GM23338 (cell line): ENCODE measurements at regions not wholly inside any gene's neighbourhood (a gene's known extent, or its start where the extent isn't known, plus 50 kb on each side); places are given as distances from the start of the nearest gene placed in this dataset.

Experiments used
- ATAC-seq: fragments of 200-7000 bp; cut with Tn5 transposase; 3 replicates; pipeline ENCODE4 v1.9.1; 2020
- DNase-seq: peaks from one replicate; pipeline ENCODE4 v3.0.0-alpha.2; 2015; ENCODE audit warnings: low spot score
- H2AFZ ChIP-seq: fragments of 200-600 bp; sonication (generic); 2 replicates; pipeline ENCODE4 v1.8.0; 2016; ENCODE audit warnings: antibody characterized with exemption, mild to moderate bottlenecking, moderate library complexity
- H3F3A ChIP-seq: fragments of 200-600 bp; sonication (generic); replicated peaks from 2 replicates; pipeline ENCODE4 v1.8.0; 2017; ENCODE audit warnings: antibody characterized with exemption, mixed run types, low read depth
- H3K27ac ChIP-seq: fragments of 200-600 bp; sonication (generic); 2 replicates; pipeline ENCODE4 v1.6.1; 2016; ENCODE audit warnings: low read depth
- H3K27me3 ChIP-seq: fragments of 200-600 bp; sonication (generic); 2 replicates; pipeline ENCODE4 v1.8.0; 2016; ENCODE audit warnings: mild to moderate bottlenecking, mixed run types, moderate library complexity; ENCODE audit not compliant: insufficient read depth
- H3K36me3 ChIP-seq: fragments of 200-600 bp; sonication (generic); 2 replicates; pipeline ENCODE4 v1.8.0; 2016; ENCODE audit warnings: mild to moderate bottlenecking; ENCODE audit not compliant: insufficient read depth
- H3K4me1 ChIP-seq: fragments of 200-600 bp; sonication (generic); 2 replicates; pipeline ENCODE4 v1.8.0; 2016; ENCODE audit warnings: mild to moderate bottlenecking, moderate library complexity; ENCODE audit not compliant: insufficient read depth
- H3K4me2 ChIP-seq: fragments of 200-600 bp; sonication (generic); 2 replicates; pipeline ENCODE4 v1.7.1; 2017; ENCODE audit warnings: mixed run types
- H3K4me3 ChIP-seq: fragments of 200-600 bp; sonication (generic); 2 replicates; pipeline ENCODE4 v1.6.1; 2016; ENCODE audit warnings: mixed run types
- H3K79me2 ChIP-seq: fragments of 200-600 bp; sonication (generic); replicated peaks from 2 replicates; pipeline ENCODE4 v1.8.0; 2017; ENCODE audit warnings: mild to moderate bottlenecking; ENCODE audit not compliant: insufficient read depth
- H3K9me2 ChIP-seq: fragments of 200-600 bp; sonication (generic); 2 replicates; pipeline ENCODE4 v1.8.0; 2017; ENCODE audit not compliant: insufficient read depth
- H4K20me1 ChIP-seq: fragments of 200-600 bp; sonication (generic); replicated peaks from 2 replicates; pipeline ENCODE4 v1.8.0; 2017; ENCODE audit warnings: mild to moderate bottlenecking; ENCODE audit not compliant: insufficient read depth
- H3K27ac Mint-ChIP-seq: 2 replicates; pipeline ENCODE4 v1.8.0; 2020; ENCODE audit warnings: inconsistent platforms, mild to moderate bottlenecking, moderate library complexity, mixed read lengths
- H3K27me3 Mint-ChIP-seq: 3 replicates; pipeline ENCODE4 v1.8.0; 2022; ENCODE audit warnings: low read depth, mild to moderate bottlenecking, moderate library complexity, mixed read lengths, inconsistent platforms; ENCODE audit not compliant: insufficient read depth, poor library complexity
- H3K36me3 Mint-ChIP-seq: 3 replicates; pipeline ENCODE4 v1.8.0; 2021; ENCODE audit warnings: low read depth, mild to moderate bottlenecking, inconsistent platforms, moderate library complexity, mixed read lengths
- H3K4me1 Mint-ChIP-seq: 3 replicates; pipeline ENCODE4 v1.8.0; 2020; ENCODE audit warnings: mild to moderate bottlenecking, inconsistent platforms, mixed read lengths
- H3K4me3 Mint-ChIP-seq: 3 replicates; pipeline ENCODE4 v1.8.0; 2021; ENCODE audit warnings: moderate library complexity, mild to moderate bottlenecking, inconsistent platforms, mixed read lengths
- H3K9me3 Mint-ChIP-seq: 3 replicates; pipeline ENCODE4 v1.8.0; 2020; ENCODE audit warnings: moderate library complexity, mild to moderate bottlenecking, inconsistent platforms, mixed read lengths
- CREB1 ChIP-seq: fragments of 250-450 bp; sonication (Bioruptor Pico); IDR thresholded peaks from 2 replicates; pipeline ENCODE4 v1.5.0; 2020; ENCODE audit warnings: low read depth, mild to moderate bottlenecking, moderate library complexity
- NANOG ChIP-seq: IDR thresholded peaks from 2 replicates; pipeline ENCODE4 v1.6.1; 2016; ENCODE audit warnings: antibody characterized with exemption, borderline replicate concordance
- POLR2AphosphoS5 ChIP-seq: IDR thresholded peaks from 2 replicates; pipeline ENCODE4 v1.6.1; 2016; ENCODE audit warnings: antibody characterized with exemption, low read depth
- STAT1 ChIP-seq: IDR thresholded peaks from one replicate; pipeline ENCODE4 v1.6.1; 2016; ENCODE audit warnings: antibody characterized with exemption; ENCODE audit not compliant: unreplicated experiment
- TF ChIP-seq, protein P1 (sequence below): IDR thresholded peaks from one replicate; pipeline ENCODE4 v1.6.1; 2018; ENCODE audit warnings: antibody characterized with exemption; ENCODE audit not compliant: unreplicated experiment
- TF ChIP-seq, protein P2 (sequence below): fragments of 250-450 bp; sonication (Bioruptor Pico); IDR thresholded peaks from 2 replicates; pipeline ENCODE4 v1.5.0; 2020; ENCODE audit warnings: mild to moderate bottlenecking, moderate library complexity
- TF ChIP-seq, protein P3 (sequence below), 2 experiments: fragments of 200-600 bp in 1 of 2; sonication (generic) in 1 of 2; conservative IDR thresholded peaks; 2 replicates each; pipeline versions ENCODE4 v1.5.1 to v1.6.1; 2016 to 2017; ENCODE audit warnings: antibody characterized with exemption in 2 of 2, low read depth in 2 of 2, mild to moderate bottlenecking in 2 of 2, moderate library complexity in 1 of 2

DNA sequence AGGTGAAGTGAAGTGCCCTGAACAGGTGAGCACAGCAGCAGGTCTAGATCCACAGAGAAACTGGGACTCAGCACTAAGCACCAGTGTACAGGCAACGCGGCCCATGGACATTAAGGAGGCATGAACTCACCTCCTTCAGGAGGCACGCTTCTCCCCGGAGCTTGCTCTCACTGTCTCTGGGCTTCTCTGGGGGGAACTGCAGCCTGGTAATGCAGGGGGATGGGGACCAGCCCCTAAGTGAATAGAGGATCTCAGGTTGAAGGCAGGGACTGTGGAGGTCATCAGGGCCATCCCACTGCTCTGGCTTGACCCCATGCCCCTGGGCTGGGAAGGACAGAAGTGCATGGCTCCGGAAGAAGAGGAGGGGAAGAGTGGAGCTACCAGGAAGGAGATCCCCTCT is 495.6 kb upstream of the B3GAT1 start:
- H3K27me3 ChIP-seq = no peaks in the 10 kb centered on the region
- H3K27ac Mint-ChIP-seq = no peak overlapping the region
- H3K4me1 ChIP-seq = no peaks in the 10 kb centered on the region
- H3K27ac ChIP-seq = no peak overlapping the region
- no peak for TF ChIP-seq POLR2AphosphoS5
- TF ChIP-seq, protein P1, sequence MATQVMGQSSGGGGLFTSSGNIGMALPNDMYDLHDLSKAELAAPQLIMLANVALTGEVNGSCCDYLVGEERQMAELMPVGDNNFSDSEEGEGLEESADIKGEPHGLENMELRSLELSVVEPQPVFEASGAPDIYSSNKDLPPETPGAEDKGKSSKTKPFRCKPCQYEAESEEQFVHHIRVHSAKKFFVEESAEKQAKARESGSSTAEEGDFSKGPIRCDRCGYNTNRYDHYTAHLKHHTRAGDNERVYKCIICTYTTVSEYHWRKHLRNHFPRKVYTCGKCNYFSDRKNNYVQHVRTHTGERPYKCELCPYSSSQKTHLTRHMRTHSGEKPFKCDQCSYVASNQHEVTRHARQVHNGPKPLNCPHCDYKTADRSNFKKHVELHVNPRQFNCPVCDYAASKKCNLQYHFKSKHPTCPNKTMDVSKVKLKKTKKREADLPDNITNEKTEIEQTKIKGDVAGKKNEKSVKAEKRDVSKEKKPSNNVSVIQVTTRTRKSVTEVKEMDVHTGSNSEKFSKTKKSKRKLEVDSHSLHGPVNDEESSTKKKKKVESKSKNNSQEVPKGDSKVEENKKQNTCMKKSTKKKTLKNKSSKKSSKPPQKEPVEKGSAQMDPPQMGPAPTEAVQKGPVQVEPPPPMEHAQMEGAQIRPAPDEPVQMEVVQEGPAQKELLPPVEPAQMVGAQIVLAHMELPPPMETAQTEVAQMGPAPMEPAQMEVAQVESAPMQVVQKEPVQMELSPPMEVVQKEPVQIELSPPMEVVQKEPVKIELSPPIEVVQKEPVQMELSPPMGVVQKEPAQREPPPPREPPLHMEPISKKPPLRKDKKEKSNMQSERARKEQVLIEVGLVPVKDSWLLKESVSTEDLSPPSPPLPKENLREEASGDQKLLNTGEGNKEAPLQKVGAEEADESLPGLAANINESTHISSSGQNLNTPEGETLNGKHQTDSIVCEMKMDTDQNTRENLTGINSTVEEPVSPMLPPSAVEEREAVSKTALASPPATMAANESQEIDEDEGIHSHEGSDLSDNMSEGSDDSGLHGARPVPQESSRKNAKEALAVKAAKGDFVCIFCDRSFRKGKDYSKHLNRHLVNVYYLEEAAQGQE = no peak
- no peak for TF ChIP-seq NANOG
- TF ChIP-seq, protein P2, sequence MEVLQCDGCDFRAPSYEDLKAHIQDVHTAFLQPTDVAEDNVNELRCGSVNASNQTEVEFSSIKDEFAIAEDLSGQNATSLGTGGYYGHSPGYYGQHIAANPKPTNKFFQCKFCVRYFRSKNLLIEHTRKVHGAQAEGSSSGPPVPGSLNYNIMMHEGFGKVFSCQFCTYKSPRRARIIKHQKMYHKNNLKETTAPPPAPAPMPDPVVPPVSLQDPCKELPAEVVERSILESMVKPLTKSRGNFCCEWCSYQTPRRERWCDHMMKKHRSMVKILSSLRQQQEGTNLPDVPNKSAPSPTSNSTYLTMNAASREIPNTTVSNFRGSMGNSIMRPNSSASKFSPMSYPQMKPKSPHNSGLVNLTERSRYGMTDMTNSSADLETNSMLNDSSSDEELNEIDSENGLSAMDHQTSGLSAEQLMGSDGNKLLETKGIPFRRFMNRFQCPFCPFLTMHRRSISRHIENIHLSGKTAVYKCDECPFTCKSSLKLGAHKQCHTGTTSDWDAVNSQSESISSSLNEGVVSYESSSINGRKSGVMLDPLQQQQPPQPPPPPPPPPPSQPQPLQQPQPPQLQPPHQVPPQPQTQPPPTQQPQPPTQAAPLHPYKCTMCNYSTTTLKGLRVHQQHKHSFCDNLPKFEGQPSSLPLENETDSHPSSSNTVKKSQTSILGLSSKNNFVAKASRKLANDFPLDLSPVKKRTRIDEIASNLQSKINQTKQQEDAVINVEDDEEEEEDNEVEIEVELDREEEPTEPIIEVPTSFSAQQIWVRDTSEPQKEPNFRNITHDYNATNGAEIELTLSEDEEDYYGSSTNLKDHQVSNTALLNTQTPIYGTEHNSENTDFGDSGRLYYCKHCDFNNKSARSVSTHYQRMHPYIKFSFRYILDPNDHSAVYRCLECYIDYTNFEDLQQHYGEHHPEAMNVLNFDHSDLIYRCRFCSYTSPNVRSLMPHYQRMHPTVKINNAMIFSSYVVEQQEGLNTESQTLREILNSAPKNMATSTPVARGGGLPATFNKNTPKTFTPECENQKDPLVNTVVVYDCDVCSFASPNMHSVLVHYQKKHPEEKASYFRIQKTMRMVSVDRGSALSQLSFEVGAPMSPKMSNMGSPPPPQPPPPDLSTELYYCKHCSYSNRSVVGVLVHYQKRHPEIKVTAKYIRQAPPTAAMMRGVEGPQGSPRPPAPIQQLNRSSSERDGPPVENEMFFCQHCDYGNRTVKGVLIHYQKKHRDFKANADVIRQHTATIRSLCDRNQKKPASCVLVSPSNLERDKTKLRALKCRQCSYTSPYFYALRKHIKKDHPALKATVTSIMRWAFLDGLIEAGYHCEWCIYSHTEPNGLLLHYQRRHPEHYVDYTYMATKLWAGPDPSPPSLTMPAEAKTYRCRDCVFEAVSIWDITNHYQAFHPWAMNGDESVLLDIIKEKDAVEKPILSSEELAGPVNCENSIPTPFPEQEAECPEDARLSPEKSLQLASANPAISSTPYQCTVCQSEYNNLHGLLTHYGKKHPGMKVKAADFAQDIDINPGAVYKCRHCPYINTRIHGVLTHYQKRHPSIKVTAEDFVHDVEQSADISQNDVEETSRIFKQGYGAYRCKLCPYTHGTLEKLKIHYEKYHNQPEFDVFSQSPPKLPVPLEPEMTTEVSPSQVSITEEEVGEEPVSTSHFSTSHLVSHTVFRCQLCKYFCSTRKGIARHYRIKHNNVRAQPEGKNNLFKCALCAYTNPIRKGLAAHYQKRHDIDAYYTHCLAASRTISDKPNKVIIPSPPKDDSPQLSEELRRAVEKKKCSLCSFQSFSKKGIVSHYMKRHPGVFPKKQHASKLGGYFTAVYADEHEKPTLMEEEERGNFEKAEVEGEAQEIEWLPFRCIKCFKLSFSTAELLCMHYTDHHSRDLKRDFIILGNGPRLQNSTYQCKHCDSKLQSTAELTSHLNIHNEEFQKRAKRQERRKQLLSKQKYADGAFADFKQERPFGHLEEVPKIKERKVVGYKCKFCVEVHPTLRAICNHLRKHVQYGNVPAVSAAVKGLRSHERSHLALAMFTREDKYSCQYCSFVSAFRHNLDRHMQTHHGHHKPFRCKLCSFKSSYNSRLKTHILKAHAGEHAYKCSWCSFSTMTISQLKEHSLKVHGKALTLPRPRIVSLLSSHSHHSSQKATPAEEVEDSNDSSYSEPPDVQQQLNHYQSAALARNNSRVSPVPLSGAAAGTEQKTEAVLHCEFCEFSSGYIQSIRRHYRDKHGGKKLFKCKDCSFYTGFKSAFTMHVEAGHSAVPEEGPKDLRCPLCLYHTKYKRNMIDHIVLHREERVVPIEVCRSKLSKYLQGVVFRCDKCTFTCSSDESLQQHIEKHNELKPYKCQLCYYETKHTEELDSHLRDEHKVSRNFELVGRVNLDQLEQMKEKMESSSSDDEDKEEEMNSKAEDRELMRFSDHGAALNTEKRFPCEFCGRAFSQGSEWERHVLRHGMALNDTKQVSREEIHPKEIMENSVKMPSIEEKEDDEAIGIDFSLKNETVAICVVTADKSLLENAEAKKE (CRISPR knock-in tag) = no peak
- TF ChIP-seq STAT1 = no peak
- TF ChIP-seq, protein P3, sequence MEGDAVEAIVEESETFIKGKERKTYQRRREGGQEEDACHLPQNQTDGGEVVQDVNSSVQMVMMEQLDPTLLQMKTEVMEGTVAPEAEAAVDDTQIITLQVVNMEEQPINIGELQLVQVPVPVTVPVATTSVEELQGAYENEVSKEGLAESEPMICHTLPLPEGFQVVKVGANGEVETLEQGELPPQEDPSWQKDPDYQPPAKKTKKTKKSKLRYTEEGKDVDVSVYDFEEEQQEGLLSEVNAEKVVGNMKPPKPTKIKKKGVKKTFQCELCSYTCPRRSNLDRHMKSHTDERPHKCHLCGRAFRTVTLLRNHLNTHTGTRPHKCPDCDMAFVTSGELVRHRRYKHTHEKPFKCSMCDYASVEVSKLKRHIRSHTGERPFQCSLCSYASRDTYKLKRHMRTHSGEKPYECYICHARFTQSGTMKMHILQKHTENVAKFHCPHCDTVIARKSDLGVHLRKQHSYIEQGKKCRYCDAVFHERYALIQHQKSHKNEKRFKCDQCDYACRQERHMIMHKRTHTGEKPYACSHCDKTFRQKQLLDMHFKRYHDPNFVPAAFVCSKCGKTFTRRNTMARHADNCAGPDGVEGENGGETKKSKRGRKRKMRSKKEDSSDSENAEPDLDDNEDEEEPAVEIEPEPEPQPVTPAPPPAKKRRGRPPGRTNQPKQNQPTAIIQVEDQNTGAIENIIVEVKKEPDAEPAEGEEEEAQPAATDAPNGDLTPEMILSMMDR (conservative IDR thresholded peaks at IDR 0.05; ENCODE audit: low read depth in 2 of 2) = no peak
- TF ChIP-seq CREB1 = no peak
- no peaks in the 10 kb centered on the region for H3K36me3 Mint-ChIP-seq
- no peaks in the 10 kb centered on the region for H3F3A ChIP-seq
- no peaks in the 10 kb centered on the region for H3K36me3 ChIP-seq
- no peak overlapping the region for H3K4me2 ChIP-seq
- no peak for DNase-seq
- peaks cover 4% of the 10 kb centered on the region for H3K27me3 Mint-ChIP-seq
- no peaks in the 10 kb centered on the region for H3K79me2 ChIP-seq
- H2AFZ ChIP-seq = no peak overlapping the region
- H3K9me2 ChIP-seq = peaks cover 13% of the 10 kb centered on the region
- no peaks in the 10 kb centered on the region for H3K9me3 Mint-ChIP-seq
- H3K4me3 ChIP-seq = no peak overlapping the region
- no peak for ATAC-seq
- no peaks in the 10 kb centered on the region; the same call in 1 of the 3 replicates for H3K4me1 Mint-ChIP-seq
- no peaks in the 10 kb centered on the region for H4K20me1 ChIP-seq
- no peak overlapping the region for H3K4me3 Mint-ChIP-seq
